ENCODE measurements at regions not wholly inside any gene's neighbourhood (a gene's known extent, or its start where the extent isn't known, plus 50 kb on each side); places are given as distances from the start of the nearest gene placed in this dataset.

- Mint-ChIP-seq H3K4me1 (peaks cover 39% of the 10 kb centered on the region), H3K9me3 (no peaks in the 10 kb centered on the region), H3K27ac (ENCODE audit: unreplicated experiment) (no peak overlapping the region), H3K27me3 (ENCODE audit: low read depth) (no peaks in the 10 kb centered on the region), H3K36me3 (ENCODE audit: low read depth) (peaks cover 2% of the 10 kb centered on the region), H3K4me3 (no peak overlapping the region)
- DNase-seq (ENCODE audit: low read depth, low spot score), result peak; percentile 39
- TF ChIP-seq CTCF (conservative IDR thresholded peaks at IDR 0.05), result peak; percentile 62
Observed at GRCh38 chr2:121897335-121897970, 142.0 kb downstream of the TSN start.

- no peaks in the 10 kb centered on the region for H3K9me3 Mint-ChIP-seq
- TF ChIP-seq CTCF (conservative IDR thresholded peaks at IDR 0.05), result no peak
- H3K27ac Mint-ChIP-seq (ENCODE audit: unreplicated experiment), result no peak overlapping the region
- H3K27me3 Mint-ChIP-seq (ENCODE audit: low read depth), result peaks cover 8% of the 10 kb centered on the region
- no peak overlapping the region for H3K4me3 Mint-ChIP-seq
- no peak for DNase-seq (ENCODE audit: low read depth, low spot score)
- H3K4me1 Mint-ChIP-seq, result peaks cover 45% of the 10 kb centered on the region
- peaks cover 2% of the 10 kb centered on the region for H3K36me3 Mint-ChIP-seq (ENCODE audit: low read depth)
Observed at GRCh38 chr2:121898483-121898882, 143.0 kb downstream of the TSN start.

- no peak for DNase-seq (ENCODE audit: low read depth, low spot score)
- no peak overlapping the region for H3K27ac Mint-ChIP-seq (ENCODE audit: unreplicated experiment)
- peaks cover 32% of the 10 kb centered on the region for H3K4me1 Mint-ChIP-seq
- no peak overlapping the region for H3K4me3 Mint-ChIP-seq
- no peak for TF ChIP-seq CTCF (conservative IDR thresholded peaks at IDR 0.05)
- H3K27me3 Mint-ChIP-seq (ENCODE audit: low read depth), result peaks cover 21% of the 10 kb centered on the region
- H3K36me3 Mint-ChIP-seq (ENCODE audit: low read depth), result no peaks in the 10 kb centered on the region
- no peaks in the 10 kb centered on the region for H3K9me3 Mint-ChIP-seq
Observed at GRCh38 chr2:121900391-121900790, 144.9 kb downstream of the TSN start.

GRCh38 chr2:121902171-121902591 is 146.7 kb downstream of the TSN start:
- TF ChIP-seq CTCF (conservative IDR thresholded peaks at IDR 0.05), result no peak
- no peak for DNase-seq (ENCODE audit: low read depth, low spot score)
- Mint-ChIP-seq H3K27me3 (ENCODE audit: low read depth) (peaks cover 22% of the 10 kb centered on the region), H3K36me3 (ENCODE audit: low read depth) (no peaks in the 10 kb centered on the region), H3K27ac (ENCODE audit: unreplicated experiment) (no peak overlapping the region), H3K4me3 (no peak overlapping the region), H3K9me3 (no peaks in the 10 kb centered on the region), H3K4me1 (peaks cover 26% of the 10 kb centered on the region)

GRCh38 chr2:121902616-121903015 is 147.2 kb downstream of the TSN start:
- TF ChIP-seq CTCF (conservative IDR thresholded peaks at IDR 0.05), result no peak
- no peaks in the 10 kb centered on the region for H3K36me3 Mint-ChIP-seq (ENCODE audit: low read depth)

More at GRCh38 chr2:121902616-121903015, 147.2 kb downstream of the TSN start:
- no peak overlapping the region for H3K4me3 Mint-ChIP-seq
- no peak overlapping the region for H3K27ac Mint-ChIP-seq (ENCODE audit: unreplicated experiment)
- peaks cover 25% of the 10 kb centered on the region for H3K4me1 Mint-ChIP-seq
- H3K9me3 Mint-ChIP-seq, result no peaks in the 10 kb centered on the region
- H3K27me3 Mint-ChIP-seq (ENCODE audit: low read depth), result peaks cover 26% of the 10 kb centered on the region
- no peak for DNase-seq (ENCODE audit: low read depth, low spot score)

Measured in neural crest cell (in vitro differentiated cells).